ENCODE measurements at regions not wholly inside any gene's neighbourhood (a gene's known extent, or its start where the extent isn't known, plus 50 kb on each side); places are given as distances from the start of the nearest gene placed in this dataset.

DNA sequence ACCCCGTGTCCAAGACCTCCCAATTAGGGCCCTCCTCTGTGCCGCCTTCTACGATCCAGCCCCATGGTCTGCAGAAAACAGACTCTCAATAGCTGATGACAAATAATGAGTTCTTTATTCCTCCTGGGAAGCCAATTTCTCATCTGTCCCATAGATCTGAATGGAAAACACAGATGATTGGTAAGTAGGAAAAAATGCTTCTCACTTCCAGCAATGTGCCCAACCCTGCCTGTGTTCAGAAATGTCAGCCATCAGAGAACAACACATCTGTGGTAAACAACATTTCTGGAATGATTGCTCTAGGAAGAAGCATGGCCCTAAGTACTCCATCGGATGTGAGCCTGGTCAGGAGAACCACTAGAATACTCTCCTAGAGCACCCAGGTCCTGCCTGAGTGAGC lies 240.5 kb upstream of the HES1 start:
- TF ChIP-seq, protein P1, sequence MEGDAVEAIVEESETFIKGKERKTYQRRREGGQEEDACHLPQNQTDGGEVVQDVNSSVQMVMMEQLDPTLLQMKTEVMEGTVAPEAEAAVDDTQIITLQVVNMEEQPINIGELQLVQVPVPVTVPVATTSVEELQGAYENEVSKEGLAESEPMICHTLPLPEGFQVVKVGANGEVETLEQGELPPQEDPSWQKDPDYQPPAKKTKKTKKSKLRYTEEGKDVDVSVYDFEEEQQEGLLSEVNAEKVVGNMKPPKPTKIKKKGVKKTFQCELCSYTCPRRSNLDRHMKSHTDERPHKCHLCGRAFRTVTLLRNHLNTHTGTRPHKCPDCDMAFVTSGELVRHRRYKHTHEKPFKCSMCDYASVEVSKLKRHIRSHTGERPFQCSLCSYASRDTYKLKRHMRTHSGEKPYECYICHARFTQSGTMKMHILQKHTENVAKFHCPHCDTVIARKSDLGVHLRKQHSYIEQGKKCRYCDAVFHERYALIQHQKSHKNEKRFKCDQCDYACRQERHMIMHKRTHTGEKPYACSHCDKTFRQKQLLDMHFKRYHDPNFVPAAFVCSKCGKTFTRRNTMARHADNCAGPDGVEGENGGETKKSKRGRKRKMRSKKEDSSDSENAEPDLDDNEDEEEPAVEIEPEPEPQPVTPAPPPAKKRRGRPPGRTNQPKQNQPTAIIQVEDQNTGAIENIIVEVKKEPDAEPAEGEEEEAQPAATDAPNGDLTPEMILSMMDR (IDR thresholded peaks at IDR 0.05; ENCODE audit: low read depth, low read length), result no peak
- no peak overlapping the region for H3K4me3 ChIP-seq (replicated peaks in 1 of 2; ENCODE audit: low read depth in 2 of 2, low read length in 2 of 2)
- no peak for DNase-seq (ENCODE audit: low read depth in 2 of 2)

DNA sequence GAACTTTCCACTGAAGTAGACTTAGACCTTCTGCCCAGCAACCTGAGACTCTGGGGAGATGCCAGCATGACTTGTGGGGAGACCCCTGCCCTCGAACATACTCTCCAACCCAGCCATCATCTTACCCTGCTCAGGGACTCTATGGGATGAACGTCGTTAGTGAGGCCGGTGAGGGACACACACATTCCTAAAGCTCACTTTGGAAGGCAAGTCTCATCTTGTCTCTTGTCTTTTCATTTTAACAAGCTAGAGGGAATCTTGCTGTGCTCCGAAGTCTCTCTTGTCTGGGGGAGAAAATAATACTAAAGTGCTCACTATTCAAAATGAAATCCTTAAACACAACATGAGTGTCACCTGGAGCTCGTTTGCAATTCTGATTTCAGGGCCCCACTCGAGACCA lies 239.5 kb upstream of the HES1 start:
- no peak for DNase-seq (ENCODE audit: low read depth in 2 of 2)
- TF ChIP-seq, protein P1 (IDR thresholded peaks at IDR 0.05; ENCODE audit: low read depth, low read length), result no peak
- no peak overlapping the region for H3K4me3 ChIP-seq (replicated peaks in 1 of 2; ENCODE audit: low read depth in 2 of 2, low read length in 2 of 2)

DNA sequence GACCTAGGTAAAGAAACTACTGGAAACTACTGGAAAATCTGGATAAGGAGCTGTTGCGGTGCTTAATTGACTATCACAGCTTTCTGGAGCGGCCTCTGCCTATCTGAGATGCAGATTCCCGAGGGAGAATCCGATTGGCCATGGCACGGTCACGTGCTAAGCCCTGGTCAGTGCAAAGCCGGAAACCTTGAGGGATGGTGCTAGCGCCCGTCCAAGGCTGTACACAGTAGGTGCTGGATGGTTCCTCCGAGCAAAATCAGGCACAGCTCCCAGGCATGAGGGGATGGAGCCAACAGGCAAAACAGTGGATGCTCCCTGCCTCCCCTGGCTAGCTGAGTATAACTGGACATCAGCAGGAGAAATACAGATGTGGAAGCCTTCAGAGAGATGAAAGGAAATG lies 238.7 kb upstream of the HES1 start:
- H3K4me3 ChIP-seq (replicated peaks in 1 of 2; ENCODE audit: low read depth in 2 of 2, low read length in 2 of 2), result no peak overlapping the region
- TF ChIP-seq, protein P1 (IDR thresholded peaks at IDR 0.05; ENCODE audit: low read depth, low read length), result no peak
- peak; percentile 11 to 32 for DNase-seq (ENCODE audit: low read depth in 2 of 2)

DNA sequence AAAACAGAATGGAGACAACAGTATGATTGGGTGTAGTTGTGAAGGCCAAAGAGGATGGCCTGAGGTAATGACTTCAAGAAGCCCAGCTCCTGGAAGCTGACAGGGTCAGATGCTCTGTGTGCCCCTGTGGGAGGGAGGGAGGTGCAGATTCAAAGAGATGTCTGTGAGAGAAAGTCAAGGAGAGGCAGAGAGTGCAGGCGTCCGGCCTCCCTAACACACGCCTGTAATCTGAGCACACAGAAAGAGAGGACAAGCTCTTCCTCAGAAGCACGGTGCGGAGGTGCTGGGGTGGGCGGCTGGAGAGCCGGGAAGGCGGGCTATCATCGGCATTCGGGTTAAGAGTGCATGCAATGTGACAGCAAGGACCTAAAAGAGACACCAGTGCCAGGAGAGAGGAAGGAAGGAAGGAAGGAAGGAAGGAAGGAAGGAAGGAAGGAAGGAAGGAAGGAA lies 238.2 kb upstream of the HES1 start:
- H3K4me3 ChIP-seq (replicated peaks in 1 of 2; ENCODE audit: low read depth in 2 of 2, low read length in 2 of 2), result no peak overlapping the region
- DNase-seq (ENCODE audit: low read depth in 2 of 2), result no peak
- TF ChIP-seq, protein P1 (IDR thresholded peaks at IDR 0.05; ENCODE audit: low read depth, low read length), result no peak

DNA sequence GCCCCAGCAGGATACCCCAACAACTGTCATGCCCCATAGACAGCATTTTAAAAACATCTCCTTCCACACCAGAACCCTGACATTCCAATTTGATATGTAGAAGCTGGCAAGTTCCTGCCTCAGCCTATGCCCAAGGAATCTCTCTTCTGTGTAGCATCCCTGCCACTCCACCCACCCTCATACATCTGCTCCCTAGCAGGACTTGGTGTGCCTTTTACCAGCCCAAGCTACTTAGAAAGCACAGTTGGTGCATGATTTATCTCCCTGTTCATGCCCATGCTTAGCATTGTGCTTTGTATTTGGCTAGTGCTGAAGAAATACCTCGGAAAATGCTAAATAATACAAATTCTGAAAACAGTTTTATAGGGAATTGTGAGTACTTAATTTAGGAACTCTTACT lies 236.9 kb upstream of the HES1 start:
- no peak for DNase-seq (ENCODE audit: low read depth in 2 of 2)
- H3K4me3 ChIP-seq (replicated peaks in 1 of 2; ENCODE audit: low read depth in 2 of 2, low read length in 2 of 2), result no peak overlapping the region
- TF ChIP-seq, protein P1 (IDR thresholded peaks at IDR 0.05; ENCODE audit: low read depth, low read length), result no peak

DNA sequence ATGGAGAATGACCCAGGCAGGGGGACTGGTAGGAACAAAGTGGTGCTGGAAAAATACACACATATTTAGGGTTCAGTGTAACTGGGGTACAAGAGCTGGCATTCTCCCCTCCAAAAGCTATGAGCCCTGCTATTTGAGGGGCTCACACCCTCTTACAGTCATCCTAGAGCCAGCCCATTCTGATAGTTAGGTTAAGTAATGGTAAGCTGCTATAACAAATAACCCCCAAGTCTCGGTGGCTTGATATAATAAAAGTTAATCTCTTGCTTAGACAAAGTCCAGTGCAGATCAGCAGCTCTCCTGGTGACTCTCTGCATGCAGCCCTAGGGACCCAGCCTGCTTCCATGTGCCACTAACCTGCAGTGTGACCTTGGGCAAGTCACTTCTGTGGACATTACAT lies 234.9 kb upstream of the HES1 start:
- TF ChIP-seq, protein P1 (IDR thresholded peaks at IDR 0.05; ENCODE audit: low read depth, low read length), result no peak
- H3K4me3 ChIP-seq (replicated peaks in 1 of 2; ENCODE audit: low read depth in 2 of 2, low read length in 2 of 2), result no peak overlapping the region
- DNase-seq (ENCODE audit: low read depth in 2 of 2), result no peak
